Panc1 (cell line): ENCODE measurements at regions not wholly inside any gene's neighbourhood (a gene's known extent, or its start where the extent isn't known, plus 50 kb on each side); places are given as distances from the start of the nearest gene placed in this dataset.

Source experiments
- ATAC-seq: fragments of 200-7000 bp; cut with Tn5 transposase; 2 replicates; pipeline ENCODE4 v1.9.1; 2020; ENCODE audit warnings: mild to moderate bottlenecking, moderate library complexity
- BruUV-seq: library from RNA; stranded (reverse); fragments of 400-500 nt; replicated peaks from 2 replicates; lab custom pipeline; 2021; lab: Mats Ljungman, UMichigan
- CTCF ChIA-PET: fragments of 300-600 bp; sonication (Branson Sonifier 250); formaldehyde crosslinking; loops from one replicate; lab custom pipeline; 2022; ENCODE audit warnings: antibody characterized with exemption; lab: Charles Lee
- POLR2A ChIA-PET: fragments of 300-600 bp; sonication (Branson Sonifier 250); formaldehyde crosslinking; loops from one replicate; lab custom pipeline; 2022; ENCODE audit warnings: antibody characterized with exemption; lab: Charles Lee
- DNase-seq: peaks from one replicate; pipeline ENCODE4 v3.0.0-alpha.2; 2010; ENCODE audit warnings: low read depth, low spot score
- H3K27ac ChIP-seq: 2 replicates; pipeline ENCODE4 v1.5.1; 2011; ENCODE audit warnings: mild to moderate bottlenecking, low read length, inconsistent platforms
- H3K27me3 ChIP-seq: fragments of 200-500 bp; sonication (Bioruptor generic); 2 replicates; pipeline ENCODE4 v1.6.0; 2014; ENCODE audit warnings: low read length, inconsistent platforms; ENCODE audit not compliant: control insufficient read depth, insufficient read depth
- H3K36me3 ChIP-seq: fragments of 200-500 bp; sonication (Bioruptor generic); 2 replicates; pipeline ENCODE4 v1.5.1; 2014; ENCODE audit warnings: inconsistent platforms, mild to moderate bottlenecking, low read length, moderate library complexity; ENCODE audit not compliant: control insufficient read depth, insufficient read depth
- H3K4me1 ChIP-seq: 2 replicates; pipeline ENCODE4 v1.5.1; 2011; ENCODE audit warnings: inconsistent platforms, mild to moderate bottlenecking, low read length, moderate library complexity; ENCODE audit not compliant: control insufficient read depth, insufficient read depth
- H3K4me3 ChIP-seq, 2 experiments: 2 replicates each; pipeline ENCODE4 v1.5.1; 2011 to 2012; ENCODE audit warnings: low read depth in 2 of 2, low read length in 2 of 2, mild to moderate bottlenecking in 2 of 2, inconsistent platforms in 1 of 2, moderate library complexity in 1 of 2
- H3K9me3 ChIP-seq: fragments of 200-500 bp; sonication (Bioruptor generic); 2 replicates; pipeline ENCODE4 v1.5.1; 2014; ENCODE audit warnings: low read depth, mild to moderate bottlenecking, inconsistent platforms, low read length, moderate library complexity; ENCODE audit not compliant: control insufficient read depth, insufficient read depth
- CTCF ChIP-seq: fragments of 450-650 bp; IDR thresholded peaks from 2 replicates; pipeline ENCODE4 v1.5.1; 2017; ENCODE audit warnings: mild to moderate bottlenecking
- POLR2AphosphoS5 ChIP-seq: IDR thresholded peaks from 2 replicates; pipeline ENCODE4 v1.6.1; 2012; ENCODE audit warnings: mild to moderate bottlenecking, low read depth, low read length, moderate library complexity
- SIN3A ChIP-seq: IDR thresholded peaks from 2 replicates; pipeline ENCODE4 v1.6.1; 2012; ENCODE audit warnings: low read depth, mild to moderate bottlenecking, low read length, moderate library complexity, borderline replicate concordance; ENCODE audit not compliant: insufficient read depth
- TCF7L2 ChIP-seq: IDR thresholded peaks from 2 replicates; pipeline ENCODE4 v1.6.1; 2011; ENCODE audit warnings: mild to moderate bottlenecking, low read depth, low read length, inconsistent platforms
- in situ Hi-C: cut with HindIII; loops from 2 replicates; pipeline ENCODE4 v1.10.0; 2016; ENCODE audit warnings: low sequenced_read_pairs, low pct_unique_long_range_greater_than_20kb
- intact Hi-C: fragments of 100-400 bp; cut with micrococcal nuclease; formaldehyde crosslinking; loops from one replicate; pipeline ENCODE4 v1.10.0; 2022; ENCODE audit not compliant: unreplicated experiment
- TF ChIP-seq, protein P1 (sequence below), 2 experiments: IDR thresholded peaks; 2 replicates each; pipeline ENCODE4 v1.6.1; 2011 to 2012; ENCODE audit warnings: low read depth in 2 of 2, control low read depth in 1 of 2, low read length in 1 of 2, mild to moderate bottlenecking in 1 of 2, moderate library complexity in 1 of 2; ENCODE audit not compliant: insufficient read depth in 1 of 2

GRCh38 chr3:169002689-169003088, 660.8 kb downstream of the MECOM start:
- TF ChIP-seq SIN3A: no peak
- no peak for TF ChIP-seq POLR2AphosphoS5
- no peak for TF ChIP-seq CTCF
- no peak for TF ChIP-seq TCF7L2
- ChIA-PET POLR2A (no interaction called here), CTCF (no interaction called here)
- no peaks in the 10 kb centered on the region for H3K4me1 ChIP-seq
- H3K9me3 ChIP-seq: no peaks in the 10 kb centered on the region
- H3K27ac ChIP-seq: no peak overlapping the region
- H3K27me3 ChIP-seq: no peaks in the 10 kb centered on the region
- DNase-seq: no peak
- no peak for ATAC-seq
- no peaks in the 10 kb centered on the region for H3K36me3 ChIP-seq
- no TSS peak for BruUV-seq
- no peak overlapping the region for H3K4me3 ChIP-seq
- in situ Hi-C loops (no loop called here), intact Hi-C loops (no loop called here)

DNA sequence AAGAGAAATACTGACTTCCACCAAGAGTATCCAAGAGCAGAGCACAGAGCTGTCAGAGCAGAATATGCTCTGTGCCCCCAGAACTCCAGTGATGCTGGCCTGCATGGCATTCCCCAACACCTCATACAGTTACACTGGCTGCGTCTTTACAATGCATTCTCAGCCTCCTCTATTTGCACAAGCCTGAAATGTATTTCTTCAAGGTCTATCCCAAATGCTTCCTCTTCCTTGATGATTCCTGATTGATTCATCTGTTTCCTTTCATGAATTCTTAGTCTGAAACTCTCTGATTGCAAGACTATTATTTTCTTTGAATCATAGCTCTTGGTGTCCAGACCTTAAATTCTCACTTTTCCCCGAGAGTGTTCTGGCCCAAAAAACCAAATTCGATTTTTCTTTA, 664.7 kb downstream of the MECOM start:
- TF ChIP-seq, protein P1, sequence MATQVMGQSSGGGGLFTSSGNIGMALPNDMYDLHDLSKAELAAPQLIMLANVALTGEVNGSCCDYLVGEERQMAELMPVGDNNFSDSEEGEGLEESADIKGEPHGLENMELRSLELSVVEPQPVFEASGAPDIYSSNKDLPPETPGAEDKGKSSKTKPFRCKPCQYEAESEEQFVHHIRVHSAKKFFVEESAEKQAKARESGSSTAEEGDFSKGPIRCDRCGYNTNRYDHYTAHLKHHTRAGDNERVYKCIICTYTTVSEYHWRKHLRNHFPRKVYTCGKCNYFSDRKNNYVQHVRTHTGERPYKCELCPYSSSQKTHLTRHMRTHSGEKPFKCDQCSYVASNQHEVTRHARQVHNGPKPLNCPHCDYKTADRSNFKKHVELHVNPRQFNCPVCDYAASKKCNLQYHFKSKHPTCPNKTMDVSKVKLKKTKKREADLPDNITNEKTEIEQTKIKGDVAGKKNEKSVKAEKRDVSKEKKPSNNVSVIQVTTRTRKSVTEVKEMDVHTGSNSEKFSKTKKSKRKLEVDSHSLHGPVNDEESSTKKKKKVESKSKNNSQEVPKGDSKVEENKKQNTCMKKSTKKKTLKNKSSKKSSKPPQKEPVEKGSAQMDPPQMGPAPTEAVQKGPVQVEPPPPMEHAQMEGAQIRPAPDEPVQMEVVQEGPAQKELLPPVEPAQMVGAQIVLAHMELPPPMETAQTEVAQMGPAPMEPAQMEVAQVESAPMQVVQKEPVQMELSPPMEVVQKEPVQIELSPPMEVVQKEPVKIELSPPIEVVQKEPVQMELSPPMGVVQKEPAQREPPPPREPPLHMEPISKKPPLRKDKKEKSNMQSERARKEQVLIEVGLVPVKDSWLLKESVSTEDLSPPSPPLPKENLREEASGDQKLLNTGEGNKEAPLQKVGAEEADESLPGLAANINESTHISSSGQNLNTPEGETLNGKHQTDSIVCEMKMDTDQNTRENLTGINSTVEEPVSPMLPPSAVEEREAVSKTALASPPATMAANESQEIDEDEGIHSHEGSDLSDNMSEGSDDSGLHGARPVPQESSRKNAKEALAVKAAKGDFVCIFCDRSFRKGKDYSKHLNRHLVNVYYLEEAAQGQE (IDR thresholded peaks at IDR 0.05; ENCODE audit: insufficient read depth in 1 of 2, low read depth in 2 of 2, low read length in 1 of 2): no peak
- no peak for TF ChIP-seq POLR2AphosphoS5
- TF ChIP-seq SIN3A: no peak
- TF ChIP-seq TCF7L2: no peak
- TF ChIP-seq CTCF: no peak
- POLR2A ChIA-PET: no interaction called here
- DNase-seq: no peak
- ATAC-seq: no peak
- no peaks in the 10 kb centered on the region for H3K4me1 ChIP-seq
- H3K4me3 ChIP-seq: no peak overlapping the region
- CTCF ChIA-PET: no interaction called here
- H3K27me3 ChIP-seq: no peaks in the 10 kb centered on the region
- no TSS peak for BruUV-seq
- in situ Hi-C loops (no loop called here), intact Hi-C loops (no loop called here)
- no peak overlapping the region for H3K27ac ChIP-seq
- no peaks in the 10 kb centered on the region for H3K9me3 ChIP-seq
- H3K36me3 ChIP-seq: no peaks in the 10 kb centered on the region
